PC-3 (cell line): ENCODE measurements at regions not wholly inside any gene's neighbourhood (a gene's known extent, or its start where the extent isn't known, plus 50 kb on each side); places are given as distances from the start of the nearest gene placed in this dataset.
"Not testable (repeated sequence)": the region's sequence is repeated elsewhere in the genome, so short reads cannot be mapped to it uniquely, and the experiment has no call there.

ENCODE experiments used
- EZH2 ChIP-seq: fragments of 300-600 bp; sonication (generic); IDR thresholded peaks from one replicate; pipeline ENCODE4 v1.6.1; 2017; ENCODE audit warnings: antibody characterized with exemption, mild to moderate bottlenecking, low read length; ENCODE audit not compliant: unreplicated experiment
- EZH2phosphoT487 ChIP-seq: fragments of 300-600 bp; sonication (generic); IDR thresholded peaks from 2 replicates; pipeline ENCODE4 v1.6.1; 2018; ENCODE audit warnings: mild to moderate bottlenecking, antibody characterized with exemption, low read length, borderline replicate concordance
- TF ChIP-seq, protein P1 (sequence below): fragments of 300-600 bp; sonication (generic); conservative IDR thresholded peaks from 2 replicates; pipeline ENCODE4 v1.5.1; 2017; ENCODE audit warnings: antibody characterized with exemption, low read depth, mild to moderate bottlenecking, low read length

DNA sequence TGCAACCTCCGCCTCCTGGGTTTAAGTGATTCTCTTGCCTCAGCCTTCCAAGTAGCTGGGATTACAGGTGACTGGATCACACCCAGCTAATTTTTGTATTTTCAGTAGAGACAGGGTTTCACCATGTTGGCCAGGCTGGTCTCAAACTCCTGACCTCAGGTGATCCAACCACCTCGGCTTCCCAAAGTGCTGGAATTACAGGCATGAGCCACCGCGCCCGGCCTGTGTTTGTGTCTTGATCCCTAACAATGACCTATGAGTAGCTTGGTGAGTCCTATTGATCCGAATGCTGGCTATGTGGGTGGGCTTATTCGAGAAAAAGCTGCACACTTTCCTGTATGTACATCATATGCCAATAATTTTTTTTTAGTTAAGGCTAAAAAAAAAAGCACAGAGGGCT, 58.5 kb upstream of the FGF3 start:
- not testable (repeated sequence) for TF ChIP-seq EZH2, EZH2phosphoT487
- TF ChIP-seq, protein P1, sequence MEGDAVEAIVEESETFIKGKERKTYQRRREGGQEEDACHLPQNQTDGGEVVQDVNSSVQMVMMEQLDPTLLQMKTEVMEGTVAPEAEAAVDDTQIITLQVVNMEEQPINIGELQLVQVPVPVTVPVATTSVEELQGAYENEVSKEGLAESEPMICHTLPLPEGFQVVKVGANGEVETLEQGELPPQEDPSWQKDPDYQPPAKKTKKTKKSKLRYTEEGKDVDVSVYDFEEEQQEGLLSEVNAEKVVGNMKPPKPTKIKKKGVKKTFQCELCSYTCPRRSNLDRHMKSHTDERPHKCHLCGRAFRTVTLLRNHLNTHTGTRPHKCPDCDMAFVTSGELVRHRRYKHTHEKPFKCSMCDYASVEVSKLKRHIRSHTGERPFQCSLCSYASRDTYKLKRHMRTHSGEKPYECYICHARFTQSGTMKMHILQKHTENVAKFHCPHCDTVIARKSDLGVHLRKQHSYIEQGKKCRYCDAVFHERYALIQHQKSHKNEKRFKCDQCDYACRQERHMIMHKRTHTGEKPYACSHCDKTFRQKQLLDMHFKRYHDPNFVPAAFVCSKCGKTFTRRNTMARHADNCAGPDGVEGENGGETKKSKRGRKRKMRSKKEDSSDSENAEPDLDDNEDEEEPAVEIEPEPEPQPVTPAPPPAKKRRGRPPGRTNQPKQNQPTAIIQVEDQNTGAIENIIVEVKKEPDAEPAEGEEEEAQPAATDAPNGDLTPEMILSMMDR = not testable (repeated sequence)
